IMR-90 (cell line): ENCODE measurements at regions not wholly inside any gene's neighbourhood (a gene's known extent, or its start where the extent isn't known, plus 50 kb on each side); places are given as distances from the start of the nearest gene placed in this dataset.

Experiments used
- ATAC-seq: fragments of 200-7000 bp; cut with Tn5 transposase; 2 replicates; pipeline ENCODE4 v1.9.1; 2020; ENCODE audit warnings: low read depth, mild to moderate bottlenecking, moderate library complexity
- BruUV-seq: library from RNA; stranded (reverse); fragments of 400-500 nt; replicated peaks from 2 replicates; lab custom pipeline; 2021; lab: Mats Ljungman, UMichigan
- CTCF ChIA-PET: fragments of 300-600 bp; formaldehyde crosslinking; extraction: SDS; loops from one replicate; lab custom pipeline; 2021; ENCODE audit warnings: antibody characterized with exemption; lab: Yijun Ruan, JAX
- POLR2A ChIA-PET: fragments of 300-600 bp; sonication (Branson Sonifier 250); formaldehyde crosslinking; loops from one replicate; lab custom pipeline; 2022; ENCODE audit warnings: antibody characterized with exemption; ENCODE audit not compliant: unreplicated experiment; lab: Charles Lee
- DNase-seq: peaks from one replicate; pipeline ENCODE4 v3.0.0; 2013
- H2AFZ ChIP-seq: replicated peaks from 2 replicates; pipeline ENCODE3; 2013; ENCODE audit warnings: low read length, mild to moderate bottlenecking; ENCODE audit not compliant: poor library complexity
- H2AK5ac ChIP-seq: 2 replicates; pipeline ENCODE4 v1.6.1; 2013; ENCODE audit warnings: low read depth, low read length, inconsistent platforms
- H2AK9ac ChIP-seq: replicated peaks from 2 replicates; pipeline ENCODE3; 2013; ENCODE audit warnings: mild to moderate bottlenecking, low read depth, low read length, moderate library complexity; ENCODE audit not compliant: poor library complexity
- H2BK120ac ChIP-seq: 2 replicates; pipeline ENCODE4 v1.6.1; 2013; ENCODE audit warnings: low read depth, low read length, inconsistent platforms
- H2BK15ac ChIP-seq: 3 replicates; pipeline ENCODE4 v1.6.1; 2013; ENCODE audit warnings: low read depth, low read length, inconsistent platforms
- H2BK20ac ChIP-seq: 2 replicates; pipeline ENCODE4 v1.6.1; 2013; ENCODE audit warnings: low read depth, mild to moderate bottlenecking, inconsistent platforms, low read length, moderate library complexity
- H2BK5ac ChIP-seq: 2 replicates; pipeline ENCODE4 v1.6.1; 2013; ENCODE audit warnings: mild to moderate bottlenecking, low read depth, low read length, inconsistent platforms; ENCODE audit not compliant: poor library complexity, severe bottlenecking
- H3K14ac ChIP-seq: replicated peaks from 2 replicates; pipeline ENCODE4 v1.6.1; 2013; ENCODE audit warnings: low read depth, low read length, inconsistent platforms
- H3K18ac ChIP-seq: 2 replicates; pipeline ENCODE4 v1.6.1; 2013; ENCODE audit warnings: low read depth, low read length, control low read depth
- H3K23ac ChIP-seq: 2 replicates; pipeline ENCODE4 v1.6.1; 2013; ENCODE audit warnings: low read depth, low read length, inconsistent platforms
- H3K27ac ChIP-seq: 2 replicates; pipeline ENCODE4 v1.5.1; 2013; ENCODE audit warnings: mild to moderate bottlenecking, control low read depth, low read length; ENCODE audit not compliant: insufficient read depth
- H3K27me3 ChIP-seq: 2 replicates; pipeline ENCODE4 v1.6.1; 2013; ENCODE audit warnings: low read length; ENCODE audit not compliant: control insufficient read depth, insufficient read depth
- H3K36me3 ChIP-seq: 2 replicates; pipeline ENCODE4 v1.6.1; 2013; ENCODE audit warnings: low read length, mixed read lengths; ENCODE audit not compliant: control insufficient read depth, insufficient read depth
- H3K4ac ChIP-seq: 2 replicates; pipeline ENCODE4 v1.6.1; 2013; ENCODE audit warnings: low read depth, low read length, inconsistent platforms
- H3K4me1 ChIP-seq: 2 replicates; pipeline ENCODE4 v1.6.1; 2013; ENCODE audit warnings: low read length, mixed read lengths; ENCODE audit not compliant: control insufficient read depth, insufficient read depth
- H3K4me2 ChIP-seq: 2 replicates; pipeline ENCODE4 v1.6.1; 2013; ENCODE audit warnings: low read depth, mild to moderate bottlenecking, control low read depth, low read length, moderate library complexity
- H3K4me3 ChIP-seq: 2 replicates; pipeline ENCODE4 v1.5.1; 2013; ENCODE audit warnings: low read depth, mild to moderate bottlenecking, control low read depth, low read length, moderate library complexity; ENCODE audit not compliant: insufficient read depth
- H3K56ac ChIP-seq: 2 replicates; pipeline ENCODE4 v1.6.1; 2013; ENCODE audit warnings: low read length, inconsistent platforms; ENCODE audit not compliant: insufficient read depth; ENCODE audit errors: extremely low read depth
- H3K79me1 ChIP-seq, 2 experiments: 2 replicates each; pipeline ENCODE4 v1.6.1; 2013; ENCODE audit warnings: low read length in 2 of 2, inconsistent platforms in 1 of 2, low read depth in 1 of 2
- H3K9ac ChIP-seq: 2 replicates; pipeline ENCODE4 v1.6.1; 2013; ENCODE audit warnings: low read depth, low read length, control low read depth
- H3K9me1 ChIP-seq: 2 replicates; pipeline ENCODE4 v1.6.1; 2013; ENCODE audit warnings: low read length, inconsistent platforms; ENCODE audit not compliant: insufficient read depth
- H3K9me3 ChIP-seq: 2 replicates; pipeline ENCODE4 v1.6.1; 2013; ENCODE audit warnings: low read length; ENCODE audit not compliant: control insufficient read depth, insufficient read depth
- H4K20me1 ChIP-seq: 2 replicates; pipeline ENCODE4 v1.6.1; 2013; ENCODE audit warnings: low read length, inconsistent platforms; ENCODE audit not compliant: insufficient read depth
- H4K5ac ChIP-seq: 2 replicates; pipeline ENCODE4 v1.6.1; 2013; ENCODE audit warnings: mild to moderate bottlenecking, low read depth, low read length, control low read depth
- H4K8ac ChIP-seq, 2 experiments: 2 replicates each; pipeline ENCODE4 v1.6.1; 2013; ENCODE audit warnings: low read depth in 2 of 2, low read length in 2 of 2, control low read depth in 1 of 2, inconsistent platforms in 1 of 2
- H4K91ac ChIP-seq: 2 replicates; pipeline ENCODE4 v1.6.1; 2013; ENCODE audit warnings: low read depth, low read length, inconsistent platforms; ENCODE audit not compliant: insufficient read depth
- BHLHE40 ChIP-seq: fragments of 150-350 bp; IDR thresholded peaks from 2 replicates; pipeline ENCODE4 v1.6.1; 2016; ENCODE audit warnings: mild to moderate bottlenecking, low read depth, low read length
- CEBPB ChIP-seq: IDR thresholded peaks from 2 replicates; pipeline ENCODE4 v1.6.1; 2012; ENCODE audit warnings: low read depth, low read length, improper control_type of control experiment
- CHD1 ChIP-seq: IDR thresholded peaks from 2 replicates; pipeline ENCODE4 v1.6.1; 2012; ENCODE audit warnings: low read depth, low read length, improper control_type of control experiment
- FOS ChIP-seq: fragments of 150-350 bp; IDR thresholded peaks from 2 replicates; pipeline ENCODE4 v1.6.1; 2016; ENCODE audit warnings: low read depth, low read length
- MAFK ChIP-seq: IDR thresholded peaks from 2 replicates; pipeline ENCODE4 v1.6.1; 2012; ENCODE audit warnings: low read depth, low read length, improper control_type of control experiment
- MAZ ChIP-seq: IDR thresholded peaks from 2 replicates; pipeline ENCODE4 v1.6.1; 2012; ENCODE audit warnings: low read depth, mild to moderate bottlenecking, low read length, improper control_type of control experiment, moderate library complexity, borderline replicate concordance
- MXI1 ChIP-seq: IDR thresholded peaks from 2 replicates; pipeline ENCODE4 v1.6.1; 2012; ENCODE audit warnings: low read depth, mild to moderate bottlenecking, low read length, moderate library complexity, borderline replicate concordance
- NFE2L2 ChIP-seq: fragments of 150-350 bp; IDR thresholded peaks from 2 replicates; pipeline ENCODE4 v1.6.1; 2016; ENCODE audit warnings: low read depth, mild to moderate bottlenecking, low read length
- POLR2A ChIP-seq: IDR thresholded peaks from 2 replicates; pipeline ENCODE4 v1.6.1; 2012; ENCODE audit warnings: mild to moderate bottlenecking, low read depth, low read length
- RAD21 ChIP-seq: IDR thresholded peaks from 2 replicates; pipeline ENCODE4 v1.6.1; 2012; ENCODE audit warnings: low read length, improper control_type of control experiment
- RCOR1 ChIP-seq: IDR thresholded peaks from 2 replicates; pipeline ENCODE4 v1.6.1; 2012; ENCODE audit warnings: mild to moderate bottlenecking, low read length, improper control_type of control experiment; ENCODE audit not compliant: insufficient replicate concordance
- RFX5 ChIP-seq: IDR thresholded peaks from 2 replicates; pipeline ENCODE4 v1.8.0; 2012; ENCODE audit warnings: low read depth, mild to moderate bottlenecking, low read length, moderate library complexity
- SMC3 ChIP-seq: fragments of 150-350 bp; IDR thresholded peaks from 2 replicates; pipeline ENCODE4 v1.6.1; 2016; ENCODE audit warnings: low read depth, mild to moderate bottlenecking, antibody characterized with exemption, low read length, moderate library complexity
- USF2 ChIP-seq: fragments of 150-350 bp; IDR thresholded peaks from 2 replicates; pipeline ENCODE4 v1.6.1; 2017; ENCODE audit warnings: mild to moderate bottlenecking, antibody characterized with exemption, low read length, low read depth
- WGBS, 2 experiments: methylation state at CpG; one replicate each; pipeline versions ENCODE4 v1.1.5 to v1.1.7; 2013; ENCODE audit warnings: missing lambda C conversion rate in 2 of 2; ENCODE audit not compliant: insufficient read length in 1 of 2; ENCODE audit errors: extremely low coverage in 2 of 2; 5-methylcytosine and 5-hydroxymethylcytosine counted together
- dilution Hi-C: fragments of 300-500 bp; cut with HindIII; formaldehyde crosslinking; loops from one replicate; pipeline ENCODE4 v1.14.3; 2018; ENCODE audit warnings: low sequenced_read_pairs; ENCODE audit not compliant: unreplicated experiment
- in situ Hi-C: fragments of 300-500 bp; cut with MboI; formaldehyde crosslinking; loops from 3 replicates; pipeline ENCODE4 v1.14.3; 2019; ENCODE audit warnings: low sequenced_read_pairs, inconsistent platforms, mixed read lengths
- intact Hi-C: fragments of 100-400 bp; cut with micrococcal nuclease; formaldehyde crosslinking; loops from 2 replicates; pipeline ENCODE4 v1.10.0; 2022
- TF ChIP-seq, protein P1 (sequence below): conservative IDR thresholded peaks from 2 replicates; pipeline ENCODE4 v1.5.1; 2012; ENCODE audit warnings: mild to moderate bottlenecking, low read depth, low read length, improper control_type of control experiment
- TF ChIP-seq, protein P2 (sequence below): fragments of 150-350 bp; IDR thresholded peaks from 2 replicates; pipeline ENCODE4 v1.6.1; 2016; ENCODE audit warnings: low read depth, mild to moderate bottlenecking, low read length, moderate library complexity, borderline replicate concordance

DNA sequence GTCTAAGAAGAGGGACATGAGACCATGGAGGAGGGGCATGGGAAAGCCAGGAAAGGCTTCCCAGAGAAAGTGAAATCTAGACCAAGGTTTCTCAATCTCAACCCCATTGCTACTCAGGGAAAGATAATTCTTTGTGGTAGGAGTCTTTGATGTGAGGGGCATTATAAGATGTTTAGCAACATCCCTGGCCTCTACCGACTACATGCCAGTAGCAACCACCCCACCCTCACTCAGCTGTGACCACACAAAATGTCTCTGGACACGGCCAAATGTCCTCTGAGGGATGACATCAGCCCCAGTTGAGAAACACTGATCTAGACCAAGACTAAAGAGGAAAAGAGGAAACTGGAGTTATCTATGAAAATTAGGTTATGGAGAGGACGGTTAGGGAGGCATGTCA is 298.5 kb upstream of the KIF2A start:
- POLR2A ChIA-PET: no interaction called here
- no TSS peak for BruUV-seq

More for the DNA sequence above, 298.5 kb upstream of the KIF2A start:
- intact Hi-C loops: no loop called here
- Histone ChIP-seq H4K20me1 (no peaks in the 10 kb centered on the region), H2BK20ac (no peak overlapping the region), H3K14ac (no peak overlapping the region), H2AK9ac (no peak overlapping the region), H3K9ac (no peak overlapping the region), H3K4me3 (no peak overlapping the region), H3K9me3 (no peaks in the 10 kb centered on the region), H3K56ac (no peak overlapping the region), H3K36me3 (no peaks in the 10 kb centered on the region), H3K23ac (no peak overlapping the region), H3K18ac (no peak overlapping the region), H4K5ac (no peak overlapping the region), H4K8ac (no peak overlapping the region), H3K4ac (no peak overlapping the region), H3K27ac (no peak overlapping the region), H2BK5ac (no peak overlapping the region), H3K4me2 (no peak overlapping the region), H2BK15ac (no peak overlapping the region), H2BK120ac (no peak overlapping the region), H2AK5ac (no peak overlapping the region), H3K9me1 (no peaks in the 10 kb centered on the region), H3K27me3 (no peaks in the 10 kb centered on the region), H3K79me1 (no peaks in the 10 kb centered on the region), H2AFZ (no peak overlapping the region), H4K91ac (no peak overlapping the region), H3K4me1 (no peaks in the 10 kb centered on the region)
- CTCF ChIA-PET: no interaction called here
- in situ Hi-C loops: no loop called here
- dilution Hi-C loops: no loop called here
- TF ChIP-seq RCOR1 (no peak), FOS (no peak), SMC3 (no peak), CEBPB (no peak), MAFK (no peak), BHLHE40 (no peak), NFE2L2 (no peak), MAZ (no peak), RAD21 (no peak), MXI1 (no peak), RFX5 (no peak), CHD1 (no peak), POLR2A (no peak), USF2 (no peak)
- TF ChIP-seq, protein P1, sequence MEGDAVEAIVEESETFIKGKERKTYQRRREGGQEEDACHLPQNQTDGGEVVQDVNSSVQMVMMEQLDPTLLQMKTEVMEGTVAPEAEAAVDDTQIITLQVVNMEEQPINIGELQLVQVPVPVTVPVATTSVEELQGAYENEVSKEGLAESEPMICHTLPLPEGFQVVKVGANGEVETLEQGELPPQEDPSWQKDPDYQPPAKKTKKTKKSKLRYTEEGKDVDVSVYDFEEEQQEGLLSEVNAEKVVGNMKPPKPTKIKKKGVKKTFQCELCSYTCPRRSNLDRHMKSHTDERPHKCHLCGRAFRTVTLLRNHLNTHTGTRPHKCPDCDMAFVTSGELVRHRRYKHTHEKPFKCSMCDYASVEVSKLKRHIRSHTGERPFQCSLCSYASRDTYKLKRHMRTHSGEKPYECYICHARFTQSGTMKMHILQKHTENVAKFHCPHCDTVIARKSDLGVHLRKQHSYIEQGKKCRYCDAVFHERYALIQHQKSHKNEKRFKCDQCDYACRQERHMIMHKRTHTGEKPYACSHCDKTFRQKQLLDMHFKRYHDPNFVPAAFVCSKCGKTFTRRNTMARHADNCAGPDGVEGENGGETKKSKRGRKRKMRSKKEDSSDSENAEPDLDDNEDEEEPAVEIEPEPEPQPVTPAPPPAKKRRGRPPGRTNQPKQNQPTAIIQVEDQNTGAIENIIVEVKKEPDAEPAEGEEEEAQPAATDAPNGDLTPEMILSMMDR: no peak
- TF ChIP-seq, protein P2, sequence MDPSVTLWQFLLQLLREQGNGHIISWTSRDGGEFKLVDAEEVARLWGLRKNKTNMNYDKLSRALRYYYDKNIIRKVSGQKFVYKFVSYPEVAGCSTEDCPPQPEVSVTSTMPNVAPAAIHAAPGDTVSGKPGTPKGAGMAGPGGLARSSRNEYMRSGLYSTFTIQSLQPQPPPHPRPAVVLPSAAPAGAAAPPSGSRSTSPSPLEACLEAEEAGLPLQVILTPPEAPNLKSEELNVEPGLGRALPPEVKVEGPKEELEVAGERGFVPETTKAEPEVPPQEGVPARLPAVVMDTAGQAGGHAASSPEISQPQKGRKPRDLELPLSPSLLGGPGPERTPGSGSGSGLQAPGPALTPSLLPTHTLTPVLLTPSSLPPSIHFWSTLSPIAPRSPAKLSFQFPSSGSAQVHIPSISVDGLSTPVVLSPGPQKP: no peak
- ATAC-seq (no peak), DNase-seq (no peak)
- 33% methylated on average over 1 of the region's 3 CpGs; no CpG with 5 or more reads in 1 of the 2 experiments for WGBS, 2 experiments
